ENCODE measurements at regions not wholly inside any gene's neighbourhood (a gene's known extent, or its start where the extent isn't known, plus 50 kb on each side); places are given as distances from the start of the nearest gene placed in this dataset.

GRCh38 chr12:25775968-25776367 is 182.5 kb upstream of the RASSF8 start:
- Histone ChIP-seq H3F3A (ENCODE audit: insufficient read depth, low read length) (no peaks in the 10 kb centered on the region), H3K9ac (ENCODE audit: low read length) (no peak overlapping the region), H3K27ac (ENCODE audit: low read length) (no peak overlapping the region), H3K27me3 (replicated peaks; ENCODE audit: insufficient read depth, low read length) (no peaks in the 10 kb centered on the region), H3K9me2 (replicated peaks; ENCODE audit: insufficient read depth, low read length) (no peaks in the 10 kb centered on the region), H3K4me1 (ENCODE audit: low read length) (no peaks in the 10 kb centered on the region), H3K79me2 (ENCODE audit: low read length) (no peaks in the 10 kb centered on the region), H3K9me3 (replicated peaks; ENCODE audit: insufficient read depth, low read length) (no peaks in the 10 kb centered on the region), H3K4me2 (ENCODE audit: low read depth, low read length) (no peak overlapping the region), H3K36me3 (replicated peaks; ENCODE audit: insufficient read depth, low read length) (no peaks in the 10 kb centered on the region), H2AFZ (ENCODE audit: low read length) (no peak overlapping the region), H4K20me1 (ENCODE audit: insufficient read depth, low read length) (no peaks in the 10 kb centered on the region), H3K4me3 (ENCODE audit: low read length) (no peak overlapping the region)
- no peak for TF ChIP-seq EZH2phosphoT487 (IDR thresholded peaks at IDR 0.05; ENCODE audit: low read length)
- TF ChIP-seq CTCF (IDR thresholded peaks at IDR 0.05; ENCODE audit: low read length) = no peak
- no peak for TF ChIP-seq EZH2 (optimal IDR thresholded peaks at IDR 0.05; ENCODE audit: low read depth, low read length)
- DNase-seq = no peak

DNA sequence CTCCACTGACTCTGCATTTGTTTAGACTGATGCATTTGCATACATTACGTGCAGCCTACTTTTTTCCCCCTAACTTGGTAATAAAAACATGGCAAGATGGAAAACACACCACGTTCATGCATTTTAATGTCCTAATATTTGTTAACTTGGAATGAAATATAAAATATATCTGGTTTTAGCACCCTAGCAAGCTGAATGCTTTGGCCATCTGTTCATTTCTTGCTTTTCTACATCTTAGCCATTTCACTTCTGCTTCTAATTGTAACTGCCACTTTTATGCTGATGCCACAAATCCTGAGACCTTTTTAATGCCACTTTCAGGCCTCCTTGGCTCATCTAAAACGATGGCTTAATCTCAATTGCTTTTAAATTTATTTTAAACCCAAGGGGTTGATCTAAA is 177.7 kb upstream of the RASSF8 start:
- no peaks in the 10 kb centered on the region for H3K36me3 ChIP-seq (replicated peaks; ENCODE audit: insufficient read depth, low read length)
- no peaks in the 10 kb centered on the region for H3F3A ChIP-seq (ENCODE audit: insufficient read depth, low read length)
- no peak for DNase-seq
- TF ChIP-seq CTCF (IDR thresholded peaks at IDR 0.05; ENCODE audit: low read length) = no peak
- no peak for TF ChIP-seq EZH2phosphoT487 (IDR thresholded peaks at IDR 0.05; ENCODE audit: low read length)
- no peak for TF ChIP-seq EZH2 (optimal IDR thresholded peaks at IDR 0.05; ENCODE audit: low read depth, low read length)
- H3K4me2 ChIP-seq (ENCODE audit: low read depth, low read length) = no peak overlapping the region
- no peaks in the 10 kb centered on the region for H4K20me1 ChIP-seq (ENCODE audit: insufficient read depth, low read length)
- H3K4me3 ChIP-seq (ENCODE audit: low read length) = no peak overlapping the region
- no peaks in the 10 kb centered on the region for H3K27me3 ChIP-seq (replicated peaks; ENCODE audit: insufficient read depth, low read length)
- no peaks in the 10 kb centered on the region for H3K9me3 ChIP-seq (replicated peaks; ENCODE audit: insufficient read depth, low read length)
- H3K27ac ChIP-seq (ENCODE audit: low read length) = no peak overlapping the region
- H3K79me2 ChIP-seq (ENCODE audit: low read length) = no peaks in the 10 kb centered on the region
- no peak overlapping the region for H3K9ac ChIP-seq (ENCODE audit: low read length)
- H2AFZ ChIP-seq (ENCODE audit: low read length) = no peak overlapping the region
- H3K4me1 ChIP-seq (ENCODE audit: low read length) = no peaks in the 10 kb centered on the region
- no peaks in the 10 kb centered on the region for H3K9me2 ChIP-seq (replicated peaks; ENCODE audit: insufficient read depth, low read length)

DNA sequence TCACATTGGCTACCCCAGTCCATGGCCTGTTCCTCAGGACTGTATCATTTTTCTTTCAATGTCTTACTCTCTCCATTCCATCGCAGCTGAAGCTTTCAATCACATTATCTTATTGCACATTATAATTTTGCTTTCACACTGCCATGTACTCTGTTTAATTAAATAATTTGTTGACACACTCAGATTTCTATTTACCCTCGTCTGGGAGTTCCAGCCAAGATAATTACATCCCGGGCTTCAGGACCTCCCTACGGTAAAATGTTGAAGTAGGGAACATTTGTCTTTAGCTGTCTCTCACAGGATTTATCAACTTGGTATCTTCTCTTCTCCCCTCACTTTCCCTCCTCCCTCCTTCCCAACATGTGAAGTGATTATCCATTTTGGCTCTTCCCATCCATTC is 177.2 kb upstream of the RASSF8 start:
- H3K4me1 ChIP-seq (ENCODE audit: low read length) = no peaks in the 10 kb centered on the region
- no peaks in the 10 kb centered on the region for H3F3A ChIP-seq (ENCODE audit: insufficient read depth, low read length)
- no peaks in the 10 kb centered on the region for H3K36me3 ChIP-seq (replicated peaks; ENCODE audit: insufficient read depth, low read length)
- no peaks in the 10 kb centered on the region for H3K9me3 ChIP-seq (replicated peaks; ENCODE audit: insufficient read depth, low read length)
- no peak overlapping the region for H3K27ac ChIP-seq (ENCODE audit: low read length)
- TF ChIP-seq CTCF (IDR thresholded peaks at IDR 0.05; ENCODE audit: low read length) (no peak), EZH2phosphoT487 (IDR thresholded peaks at IDR 0.05; ENCODE audit: low read length) (no peak), EZH2 (optimal IDR thresholded peaks at IDR 0.05; ENCODE audit: low read depth, low read length) (no peak)
- H3K79me2 ChIP-seq (ENCODE audit: low read length) = no peaks in the 10 kb centered on the region
- H3K4me3 ChIP-seq (ENCODE audit: low read length) = no peak overlapping the region
- no peaks in the 10 kb centered on the region for H3K9me2 ChIP-seq (replicated peaks; ENCODE audit: insufficient read depth, low read length)
- no peak overlapping the region for H2AFZ ChIP-seq (ENCODE audit: low read length)
- DNase-seq = no peak
- H3K9ac ChIP-seq (ENCODE audit: low read length) = no peak overlapping the region
- H4K20me1 ChIP-seq (ENCODE audit: insufficient read depth, low read length) = no peaks in the 10 kb centered on the region
- H3K27me3 ChIP-seq (replicated peaks; ENCODE audit: insufficient read depth, low read length) = no peaks in the 10 kb centered on the region
- H3K4me2 ChIP-seq (ENCODE audit: low read depth, low read length) = no peak overlapping the region

All from MM.1S (cell line).